GM11168 (cell line): ENCODE measurements at regions not wholly inside any gene's neighbourhood (a gene's known extent, or its start where the extent isn't known, plus 50 kb on each side); places are given as distances from the start of the nearest gene placed in this dataset.
"Not testable (repeated sequence)": the region's sequence is repeated elsewhere in the genome, so short reads cannot be mapped to it uniquely, and the experiment has no call there.

Experiments used
- in situ Hi-C: fragments of 300-500 bp; cut with MboI; formaldehyde crosslinking; loops from one replicate; pipeline ENCODE4 v1.12.0; 2022; ENCODE audit warnings: low sequenced_read_pairs; ENCODE audit not compliant: unreplicated experiment

GRCh38 chr3:153221748-153222162 is 59.7 kb downstream of the RAP2B start:
- in situ Hi-C loops, result no loop called here

- in situ Hi-C loops, result not testable (repeated sequence)
Observed at GRCh38 chr3:153226877-153227276, 64.9 kb downstream of the RAP2B start.

DNA sequence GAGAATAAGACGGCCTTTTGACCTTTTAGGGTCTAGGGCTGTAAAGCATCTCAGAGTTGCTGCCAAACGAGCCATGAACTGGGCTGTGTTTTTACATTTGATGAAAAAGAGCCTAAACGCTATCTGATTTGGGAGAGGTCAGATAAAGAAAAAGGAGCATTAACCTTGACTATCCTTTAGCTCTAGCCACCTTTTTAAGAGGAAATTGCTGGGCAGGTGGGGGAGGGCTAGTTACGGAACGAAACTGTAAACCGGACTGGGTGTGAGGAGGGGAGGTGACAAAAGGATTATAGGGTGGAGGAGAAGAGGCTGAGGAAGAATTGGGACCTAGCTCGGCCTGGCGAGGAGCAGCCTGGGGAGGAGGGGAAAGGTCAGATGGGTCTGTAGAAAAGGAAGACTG is 68.4 kb downstream of the RAP2B start:
- in situ Hi-C loops, result not testable (repeated sequence)

DNA sequence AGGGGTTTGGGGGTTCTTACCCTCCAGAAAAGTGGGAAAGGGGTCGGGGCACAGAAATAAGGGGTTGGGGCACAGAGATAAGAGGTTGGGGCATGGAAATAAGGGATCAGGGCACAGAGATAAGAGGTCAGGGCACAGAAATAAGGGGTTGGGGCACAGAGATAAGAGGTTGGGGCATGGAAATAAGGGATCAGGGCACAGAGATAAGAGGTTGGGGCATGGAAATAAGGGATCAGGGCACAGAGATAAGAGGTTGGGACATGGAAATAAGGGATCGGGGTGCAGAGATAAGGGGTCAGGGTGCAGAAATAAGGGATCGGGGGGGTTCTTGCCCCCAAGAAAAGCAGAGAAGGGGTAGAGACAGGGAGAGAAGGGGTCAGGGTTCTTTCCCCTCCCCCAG is 69.2 kb downstream of the RAP2B start:
- in situ Hi-C loops, result not testable (repeated sequence)

DNA sequence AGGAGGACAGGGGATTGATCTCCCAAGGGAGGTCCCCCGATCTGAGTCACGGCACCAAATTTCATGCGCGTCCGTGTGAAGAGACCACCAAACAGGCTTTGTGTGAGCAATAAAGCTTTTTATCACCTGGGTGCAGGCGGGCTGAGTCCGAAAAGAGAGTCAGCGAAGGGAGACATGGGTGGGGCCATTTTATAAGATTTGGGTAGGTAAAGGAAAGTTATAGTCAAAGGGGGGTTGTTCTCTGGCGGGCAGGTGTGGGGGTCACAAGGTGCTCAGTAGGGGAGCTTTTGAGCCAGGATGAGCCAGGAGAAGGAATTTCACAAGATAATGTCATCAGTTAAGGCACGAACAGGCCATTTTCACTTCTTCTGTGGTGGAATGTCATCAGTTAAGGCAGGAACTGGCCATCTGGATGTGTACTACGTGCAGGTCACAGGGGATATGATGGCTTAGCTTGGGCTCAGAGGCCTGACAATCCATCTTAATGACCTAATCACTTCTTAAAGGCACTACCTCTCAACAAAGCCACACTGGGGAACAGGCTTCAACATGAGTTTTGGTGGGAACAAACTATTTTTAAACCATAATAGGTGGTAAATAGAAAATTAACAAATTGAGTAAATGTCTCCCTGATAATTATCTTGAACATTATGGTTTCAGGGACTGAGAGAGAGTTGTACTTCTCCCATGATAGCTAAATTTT is 70.2 kb downstream of the RAP2B start:
- in situ Hi-C loops, result not testable (repeated sequence)

- in situ Hi-C loops, result no loop called here
Observed at GRCh38 chr3:153232851-153233271, 70.8 kb downstream of the RAP2B start.

- in situ Hi-C loops, result no loop called here
Observed at GRCh38 chr3:153233986-153234385, 72.0 kb downstream of the RAP2B start.

- in situ Hi-C loops, result no loop called here
Observed at GRCh38 chr3:153242896-153243295, 80.9 kb downstream of the RAP2B start.

DNA sequence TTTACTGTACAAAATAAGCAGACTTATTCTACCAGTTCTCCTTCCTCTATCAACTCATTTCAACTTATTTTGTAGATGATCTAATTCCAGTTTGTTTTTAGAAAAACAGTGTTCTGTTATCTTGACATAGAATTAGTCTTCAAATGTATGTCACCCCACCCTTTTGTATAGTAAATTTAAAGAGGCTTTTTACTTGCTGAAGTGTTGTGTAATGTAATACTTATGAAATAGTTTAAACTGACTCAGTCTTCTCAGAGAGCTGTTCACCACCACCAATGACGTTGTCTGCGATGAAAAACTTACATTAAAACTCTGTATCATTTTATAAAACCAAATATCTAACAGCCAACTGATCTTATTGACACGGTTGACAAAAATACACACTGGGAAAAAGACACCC is 82.9 kb downstream of the RAP2B start:
- in situ Hi-C loops, result no loop called here

DNA sequence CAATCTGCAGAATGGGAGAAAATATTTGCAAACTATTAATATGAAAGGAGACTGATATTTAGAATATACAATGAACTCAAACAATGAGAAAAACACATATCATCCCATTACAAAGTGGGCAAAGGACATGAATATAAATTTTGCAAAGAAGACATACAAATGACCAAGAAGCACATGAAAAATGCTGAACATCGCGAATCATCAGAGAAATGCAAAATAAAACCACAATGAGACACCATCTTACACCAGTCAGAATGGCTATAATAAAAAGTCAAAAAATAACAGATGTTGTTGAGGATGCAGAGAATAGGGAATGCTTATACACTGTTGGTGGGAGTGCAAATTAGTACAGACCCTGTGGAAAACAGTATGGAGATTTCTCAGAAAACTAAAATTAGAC is 83.6 kb downstream of the RAP2B start:
- in situ Hi-C loops, result no loop called here

DNA sequence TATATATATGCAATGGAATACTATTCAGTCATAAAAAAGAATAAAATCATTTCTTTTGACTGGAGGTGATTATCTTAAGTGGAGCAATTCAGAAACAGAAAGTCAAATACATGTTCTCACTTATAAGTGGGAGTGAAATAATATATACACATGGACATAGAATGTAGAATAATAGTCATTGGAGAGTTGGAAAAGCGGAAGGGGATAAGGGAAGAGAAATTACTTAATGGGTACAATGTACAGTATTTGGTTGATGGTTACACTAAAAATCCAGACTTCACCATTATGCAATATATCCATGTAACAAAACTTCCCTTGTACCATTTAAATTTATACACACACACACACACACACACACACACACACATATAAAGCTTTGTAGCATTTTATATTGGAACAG is 84.3 kb downstream of the RAP2B start:
- in situ Hi-C loops, result no loop called here

DNA sequence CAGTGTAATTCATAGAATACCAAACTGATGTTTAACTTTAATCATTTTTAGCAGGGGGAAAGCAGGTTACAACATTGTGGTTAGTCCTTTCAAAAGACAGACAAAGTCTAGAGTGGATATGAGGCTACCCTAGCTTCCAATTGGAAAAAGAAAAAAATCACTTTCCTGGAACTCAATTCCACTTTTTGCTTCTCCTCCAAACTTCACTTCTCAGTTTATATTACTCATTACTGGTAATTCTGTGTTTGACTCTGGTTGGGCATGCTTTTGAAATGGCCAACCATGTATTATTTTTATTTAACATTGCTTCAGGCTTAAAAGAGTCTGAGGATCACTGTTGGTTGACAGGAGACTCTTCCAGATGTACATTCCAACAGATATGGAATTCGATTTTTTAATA is 84.8 kb downstream of the RAP2B start:
- in situ Hi-C loops, result no loop called here

DNA sequence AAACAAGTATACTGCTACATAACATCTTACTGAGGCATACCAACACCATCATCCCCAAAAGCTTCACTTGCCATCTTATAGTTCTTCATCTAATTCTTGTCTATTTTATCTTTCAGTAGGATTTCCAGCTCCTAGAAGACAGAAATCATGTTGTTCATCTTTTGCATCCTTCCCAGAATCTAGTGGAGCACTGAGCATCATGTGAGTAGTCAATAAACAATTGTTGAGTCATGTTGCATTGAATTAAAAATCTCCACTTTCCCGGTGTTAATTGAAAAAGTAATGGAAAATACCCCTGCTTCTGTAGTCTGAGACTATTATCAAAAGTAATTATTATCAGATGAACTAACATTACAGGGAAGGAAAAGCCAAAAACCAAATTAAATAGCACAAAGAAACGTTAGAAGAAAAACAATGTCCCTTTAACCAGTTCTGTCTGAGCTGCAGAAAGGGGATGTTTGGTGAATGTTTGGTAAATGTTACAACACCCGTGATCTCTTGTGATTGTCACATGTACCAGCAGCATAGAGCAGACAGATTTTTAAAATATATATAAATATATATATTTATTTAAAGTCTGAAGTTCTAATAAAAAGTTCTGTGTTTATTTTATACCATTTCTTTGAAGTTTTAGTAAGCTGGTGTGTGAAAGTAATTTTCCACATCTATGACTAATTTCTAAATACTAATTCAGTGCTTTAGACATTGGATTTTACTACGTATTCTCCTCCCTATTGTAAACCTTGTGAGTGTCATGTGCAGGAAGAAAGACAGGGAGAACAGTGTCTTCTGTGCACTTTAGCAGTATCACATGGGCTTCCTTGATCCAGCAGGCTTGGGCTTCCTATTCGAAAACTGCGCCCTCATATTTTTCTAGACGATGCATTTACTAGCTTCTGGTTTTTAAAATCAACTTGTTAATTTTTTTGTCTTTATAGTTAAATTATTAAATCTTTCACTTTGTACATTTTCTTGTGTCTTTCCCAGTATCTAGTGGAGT is 85.6 kb downstream of the RAP2B start:
- in situ Hi-C loops, result no loop called here

GRCh38 chr3:153248835-153249234 is 86.8 kb downstream of the RAP2B start:
- in situ Hi-C loops, result not testable (repeated sequence)

DNA sequence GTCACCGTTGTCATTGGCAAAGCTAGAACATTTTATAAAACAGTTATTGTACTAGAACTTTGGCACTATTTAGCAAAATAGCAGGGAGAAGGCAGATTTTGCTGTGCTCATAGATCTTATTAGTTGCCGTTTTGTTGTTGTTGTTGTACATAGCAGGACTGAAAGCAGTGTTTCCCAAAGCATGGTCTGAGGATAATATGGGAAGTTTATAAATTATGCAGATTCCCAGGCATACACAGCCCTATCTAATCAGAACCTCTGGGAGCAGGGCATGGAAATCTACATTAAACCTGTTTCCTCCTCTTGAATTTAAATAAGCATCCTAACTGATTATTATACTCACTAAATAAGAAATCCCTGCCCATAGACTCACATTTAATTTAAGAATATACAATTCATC is 87.9 kb downstream of the RAP2B start:
- in situ Hi-C loops, result no loop called here

DNA sequence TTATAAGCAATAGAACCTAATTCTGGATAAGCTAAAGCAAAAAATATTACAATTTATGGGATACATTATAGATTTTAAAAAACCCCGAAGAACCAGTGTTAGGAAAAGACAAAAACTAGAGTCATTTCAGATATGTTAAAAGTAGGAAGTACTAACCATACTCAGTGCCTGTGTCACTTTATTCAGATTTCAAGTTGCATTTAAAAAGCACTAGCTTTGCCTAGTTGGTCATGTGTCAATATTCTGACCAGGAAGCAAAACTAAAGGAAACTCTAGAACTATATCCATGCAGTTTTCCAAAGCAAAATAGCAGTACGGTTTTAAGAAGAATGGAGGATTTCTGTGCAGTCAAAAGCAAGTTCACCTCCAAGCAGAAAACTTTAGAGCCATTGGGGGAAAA is 88.4 kb downstream of the RAP2B start:
- in situ Hi-C loops, result no loop called here

GRCh38 chr3:153252963-153253362 is 90.9 kb downstream of the RAP2B start:
- in situ Hi-C loops, result no loop called here

GRCh38 chr3:153254361-153254760 is 92.3 kb downstream of the RAP2B start:
- in situ Hi-C loops, result no loop called here

DNA sequence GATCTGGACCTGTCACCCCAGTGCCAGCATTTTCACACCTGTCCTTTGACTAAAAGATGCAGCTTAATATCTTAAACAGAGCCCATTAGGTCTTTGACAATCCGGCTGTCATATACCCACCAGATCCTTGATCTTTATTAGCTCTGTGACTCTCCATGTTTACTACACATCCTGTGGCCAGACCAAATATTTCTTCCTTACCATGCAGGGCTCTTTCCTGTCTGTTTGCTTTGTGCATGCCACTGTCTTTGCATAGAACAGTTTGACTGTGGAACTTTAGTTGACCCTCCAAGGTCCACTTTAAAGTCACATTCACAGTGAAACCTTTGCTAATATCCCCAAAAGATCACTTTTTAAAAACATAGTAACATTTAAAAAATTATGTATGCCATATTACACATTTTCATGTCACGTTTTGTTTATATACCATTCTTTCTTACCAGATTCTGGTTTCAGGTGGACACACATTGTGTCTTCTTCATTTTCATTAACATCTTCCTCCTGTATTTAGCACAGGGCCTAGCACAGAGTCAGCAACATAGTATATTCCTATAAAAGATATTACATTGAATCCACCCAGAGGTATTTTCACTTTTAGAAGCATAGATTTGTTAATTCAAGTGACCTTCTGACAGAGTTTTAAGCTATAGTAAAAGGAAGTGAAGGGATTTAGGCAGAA is 95.8 kb downstream of the RAP2B start:
- in situ Hi-C loops, result no loop called here

- in situ Hi-C loops, result no loop called here
Observed at GRCh38 chr3:153259956-153260355, 97.9 kb downstream of the RAP2B start.

GRCh38 chr3:153260681-153261080 is 98.7 kb downstream of the RAP2B start:
- in situ Hi-C loops, result no loop called here
